IMR-90 (cell line): ENCODE measurements at regions not wholly inside any gene's neighbourhood (a gene's known extent, or its start where the extent isn't known, plus 50 kb on each side); places are given as distances from the start of the nearest gene placed in this dataset.

Source experiments
- ATAC-seq: fragments of 200-7000 bp; cut with Tn5 transposase; 2 replicates; pipeline ENCODE4 v1.9.1; 2020; ENCODE audit warnings: low read depth, mild to moderate bottlenecking, moderate library complexity
- BruUV-seq: library from RNA; stranded (reverse); fragments of 400-500 nt; replicated peaks from 2 replicates; lab custom pipeline; 2021; lab: Mats Ljungman, UMichigan
- CTCF ChIA-PET: fragments of 300-600 bp; formaldehyde crosslinking; extraction: SDS; loops from one replicate; lab custom pipeline; 2021; ENCODE audit warnings: antibody characterized with exemption; lab: Yijun Ruan, JAX
- POLR2A ChIA-PET: fragments of 300-600 bp; sonication (Branson Sonifier 250); formaldehyde crosslinking; loops from one replicate; lab custom pipeline; 2022; ENCODE audit warnings: antibody characterized with exemption; ENCODE audit not compliant: unreplicated experiment; lab: Charles Lee
- DNase-seq: peaks from one replicate; pipeline ENCODE4 v3.0.0; 2013
- H2AFZ ChIP-seq: replicated peaks from 2 replicates; pipeline ENCODE3; 2013; ENCODE audit warnings: low read length, mild to moderate bottlenecking; ENCODE audit not compliant: poor library complexity
- H2AK5ac ChIP-seq: 2 replicates; pipeline ENCODE4 v1.6.1; 2013; ENCODE audit warnings: low read depth, low read length, inconsistent platforms
- H2AK9ac ChIP-seq: replicated peaks from 2 replicates; pipeline ENCODE3; 2013; ENCODE audit warnings: mild to moderate bottlenecking, low read depth, low read length, moderate library complexity; ENCODE audit not compliant: poor library complexity
- H2BK120ac ChIP-seq: 2 replicates; pipeline ENCODE4 v1.6.1; 2013; ENCODE audit warnings: low read depth, low read length, inconsistent platforms
- H2BK15ac ChIP-seq: 3 replicates; pipeline ENCODE4 v1.6.1; 2013; ENCODE audit warnings: low read depth, low read length, inconsistent platforms
- H2BK20ac ChIP-seq: 2 replicates; pipeline ENCODE4 v1.6.1; 2013; ENCODE audit warnings: low read depth, mild to moderate bottlenecking, inconsistent platforms, low read length, moderate library complexity
- H2BK5ac ChIP-seq: 2 replicates; pipeline ENCODE4 v1.6.1; 2013; ENCODE audit warnings: mild to moderate bottlenecking, low read depth, low read length, inconsistent platforms; ENCODE audit not compliant: poor library complexity, severe bottlenecking
- H3K14ac ChIP-seq: replicated peaks from 2 replicates; pipeline ENCODE4 v1.6.1; 2013; ENCODE audit warnings: low read depth, low read length, inconsistent platforms
- H3K18ac ChIP-seq: 2 replicates; pipeline ENCODE4 v1.6.1; 2013; ENCODE audit warnings: low read depth, low read length, control low read depth
- H3K23ac ChIP-seq: 2 replicates; pipeline ENCODE4 v1.6.1; 2013; ENCODE audit warnings: low read depth, low read length, inconsistent platforms
- H3K27ac ChIP-seq: 2 replicates; pipeline ENCODE4 v1.5.1; 2013; ENCODE audit warnings: mild to moderate bottlenecking, control low read depth, low read length; ENCODE audit not compliant: insufficient read depth
- H3K27me3 ChIP-seq: 2 replicates; pipeline ENCODE4 v1.6.1; 2013; ENCODE audit warnings: low read length; ENCODE audit not compliant: control insufficient read depth, insufficient read depth
- H3K36me3 ChIP-seq: 2 replicates; pipeline ENCODE4 v1.6.1; 2013; ENCODE audit warnings: low read length, mixed read lengths; ENCODE audit not compliant: control insufficient read depth, insufficient read depth
- H3K4ac ChIP-seq: 2 replicates; pipeline ENCODE4 v1.6.1; 2013; ENCODE audit warnings: low read depth, low read length, inconsistent platforms
- H3K4me1 ChIP-seq: 2 replicates; pipeline ENCODE4 v1.6.1; 2013; ENCODE audit warnings: low read length, mixed read lengths; ENCODE audit not compliant: control insufficient read depth, insufficient read depth
- H3K4me2 ChIP-seq: 2 replicates; pipeline ENCODE4 v1.6.1; 2013; ENCODE audit warnings: low read depth, mild to moderate bottlenecking, control low read depth, low read length, moderate library complexity
- H3K4me3 ChIP-seq: 2 replicates; pipeline ENCODE4 v1.5.1; 2013; ENCODE audit warnings: low read depth, mild to moderate bottlenecking, control low read depth, low read length, moderate library complexity; ENCODE audit not compliant: insufficient read depth
- H3K56ac ChIP-seq: 2 replicates; pipeline ENCODE4 v1.6.1; 2013; ENCODE audit warnings: low read length, inconsistent platforms; ENCODE audit not compliant: insufficient read depth; ENCODE audit errors: extremely low read depth
- H3K79me1 ChIP-seq, 2 experiments: 2 replicates each; pipeline ENCODE4 v1.6.1; 2013; ENCODE audit warnings: low read length in 2 of 2, inconsistent platforms in 1 of 2, low read depth in 1 of 2
- H3K9ac ChIP-seq: 2 replicates; pipeline ENCODE4 v1.6.1; 2013; ENCODE audit warnings: low read depth, low read length, control low read depth
- H3K9me1 ChIP-seq: 2 replicates; pipeline ENCODE4 v1.6.1; 2013; ENCODE audit warnings: low read length, inconsistent platforms; ENCODE audit not compliant: insufficient read depth
- H3K9me3 ChIP-seq: 2 replicates; pipeline ENCODE4 v1.6.1; 2013; ENCODE audit warnings: low read length; ENCODE audit not compliant: control insufficient read depth, insufficient read depth
- H4K20me1 ChIP-seq: 2 replicates; pipeline ENCODE4 v1.6.1; 2013; ENCODE audit warnings: low read length, inconsistent platforms; ENCODE audit not compliant: insufficient read depth
- H4K5ac ChIP-seq: 2 replicates; pipeline ENCODE4 v1.6.1; 2013; ENCODE audit warnings: mild to moderate bottlenecking, low read depth, low read length, control low read depth
- H4K8ac ChIP-seq, 2 experiments: 2 replicates each; pipeline ENCODE4 v1.6.1; 2013; ENCODE audit warnings: low read depth in 2 of 2, low read length in 2 of 2, control low read depth in 1 of 2, inconsistent platforms in 1 of 2
- H4K91ac ChIP-seq: 2 replicates; pipeline ENCODE4 v1.6.1; 2013; ENCODE audit warnings: low read depth, low read length, inconsistent platforms; ENCODE audit not compliant: insufficient read depth
- MXI1 ChIP-seq: IDR thresholded peaks from 2 replicates; pipeline ENCODE4 v1.6.1; 2012; ENCODE audit warnings: low read depth, mild to moderate bottlenecking, low read length, moderate library complexity, borderline replicate concordance
- WGBS, 2 experiments: methylation state at CpG; one replicate each; pipeline versions ENCODE4 v1.1.5 to v1.1.7; 2013; ENCODE audit warnings: missing lambda C conversion rate in 2 of 2; ENCODE audit not compliant: insufficient read length in 1 of 2; ENCODE audit errors: extremely low coverage in 2 of 2; 5-methylcytosine and 5-hydroxymethylcytosine counted together
- dilution Hi-C: fragments of 300-500 bp; cut with HindIII; formaldehyde crosslinking; loops from one replicate; pipeline ENCODE4 v1.14.3; 2018; ENCODE audit warnings: low sequenced_read_pairs; ENCODE audit not compliant: unreplicated experiment
- in situ Hi-C: fragments of 300-500 bp; cut with MboI; formaldehyde crosslinking; loops from 3 replicates; pipeline ENCODE4 v1.14.3; 2019; ENCODE audit warnings: low sequenced_read_pairs, inconsistent platforms, mixed read lengths
- intact Hi-C: fragments of 100-400 bp; cut with micrococcal nuclease; formaldehyde crosslinking; loops from 2 replicates; pipeline ENCODE4 v1.10.0; 2022

DNA sequence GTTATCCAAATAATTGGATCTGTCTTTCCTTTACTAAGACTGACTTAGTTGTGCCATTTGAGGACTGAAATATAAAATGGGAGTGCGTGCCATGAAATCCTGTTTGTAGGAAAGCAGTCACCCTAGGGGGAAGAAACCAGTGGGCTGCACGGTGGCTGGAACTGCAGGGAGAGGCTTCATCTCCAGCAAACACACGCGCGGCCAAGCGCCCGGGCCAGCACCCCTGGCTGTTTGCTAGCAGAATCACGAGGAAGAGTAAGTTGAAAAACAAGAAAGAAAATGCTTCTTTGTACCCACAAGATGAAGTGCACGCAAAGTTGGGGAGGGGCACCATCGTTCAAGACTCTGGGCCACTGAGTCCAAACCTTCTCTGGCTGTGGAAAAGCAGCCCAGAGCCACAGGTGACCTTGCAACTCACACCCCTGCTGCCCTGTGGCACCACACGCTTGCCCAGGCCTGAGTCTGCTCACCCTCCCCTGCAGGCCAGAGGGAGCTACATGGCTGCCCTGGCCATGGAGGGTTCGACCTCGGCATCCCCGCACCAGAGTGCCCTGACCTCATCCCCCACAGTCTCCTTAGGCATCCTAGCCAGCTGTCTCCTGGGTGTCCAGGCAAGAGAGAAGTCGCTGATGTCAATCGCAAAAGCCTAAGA, 55.2 kb downstream of the IRX2 start:
- intact Hi-C loops: no loop called here
- H3K9me1 ChIP-seq: no peaks in the 10 kb centered on the region
- H4K8ac ChIP-seq: no peak overlapping the region

More for the DNA sequence above, 55.2 kb downstream of the IRX2 start:
- no peak for TF ChIP-seq MXI1
- dilution Hi-C loops (no loop called here), in situ Hi-C loops (no loop called here)
- H2BK120ac ChIP-seq: no peak overlapping the region
- H2BK20ac ChIP-seq: no peak overlapping the region
- no peak overlapping the region for H4K91ac ChIP-seq
- H3K4me2 ChIP-seq: no peak overlapping the region
- no peak overlapping the region for H3K23ac ChIP-seq
- H3K56ac ChIP-seq: no peak overlapping the region
- 80% methylated on average over 2 of the region's 16 CpGs; no CpG with 5 or more reads in 1 of the 2 experiments for WGBS, 2 experiments
- POLR2A ChIA-PET: no interaction called here
- no peak for ATAC-seq
- no peak overlapping the region for H2AK5ac ChIP-seq
- H3K14ac ChIP-seq: no peak overlapping the region
- CTCF ChIA-PET: no interaction called here
- no peaks in the 10 kb centered on the region for H3K27me3 ChIP-seq
- no TSS peak for BruUV-seq
- H3K79me1 ChIP-seq: no peaks in the 10 kb centered on the region
- no peak overlapping the region for H3K18ac ChIP-seq
- no peak overlapping the region for H2AK9ac ChIP-seq
- no peak overlapping the region for H2AFZ ChIP-seq
- no peak overlapping the region for H2BK5ac ChIP-seq
- no peak overlapping the region for H3K4ac ChIP-seq
- H2BK15ac ChIP-seq: no peak overlapping the region
- peaks cover 38% of the 10 kb centered on the region for H3K9me3 ChIP-seq
- H3K36me3 ChIP-seq: no peaks in the 10 kb centered on the region
- no peak overlapping the region for H3K9ac ChIP-seq
- no peak overlapping the region for H3K4me3 ChIP-seq
- H4K20me1 ChIP-seq: no peaks in the 10 kb centered on the region
- H4K5ac ChIP-seq: no peak overlapping the region
- H3K27ac ChIP-seq: no peak overlapping the region
- no peaks in the 10 kb centered on the region for H3K4me1 ChIP-seq
- DNase-seq: no peak
